IPS-20b (cell line): ENCODE measurements at regions not wholly inside any gene's neighbourhood (a gene's known extent, or its start where the extent isn't known, plus 50 kb on each side); places are given as distances from the start of the nearest gene placed in this dataset.
"Not testable (repeated sequence)": the region's sequence is repeated elsewhere in the genome, so short reads cannot be mapped to it uniquely, and the experiment has no call there.

Experiments
- H3K27ac ChIP-seq: one replicate; pipeline ENCODE4 v1.5.1; 2013; ENCODE audit warnings: low read length
- H3K27me3 ChIP-seq: 2 replicates; pipeline ENCODE4 v1.6.1; 2013; ENCODE audit warnings: mild to moderate bottlenecking, low read length, inconsistent platforms; ENCODE audit not compliant: insufficient read depth
- H3K36me3 ChIP-seq: 2 replicates; pipeline ENCODE4 v1.6.1; 2013; ENCODE audit warnings: low read depth, mild to moderate bottlenecking, inconsistent platforms, low read length, moderate library complexity; ENCODE audit not compliant: insufficient read depth
- H3K4me1 ChIP-seq: 2 replicates; pipeline ENCODE4 v1.6.1; 2013; ENCODE audit warnings: mild to moderate bottlenecking, control low read depth, inconsistent platforms, low read length, moderate library complexity; ENCODE audit not compliant: insufficient read depth
- H3K4me3 ChIP-seq: 2 replicates; pipeline ENCODE4 v1.5.1; 2013; ENCODE audit warnings: mild to moderate bottlenecking, low read length, inconsistent platforms
- H3K9ac ChIP-seq: 2 replicates; pipeline ENCODE4 v1.6.1; 2013; ENCODE audit warnings: low read depth, mild to moderate bottlenecking, inconsistent platforms, low read length, moderate library complexity
- H3K9me3 ChIP-seq: 2 replicates; pipeline ENCODE4 v1.6.1; 2013; ENCODE audit warnings: mild to moderate bottlenecking, low read depth, low read length, inconsistent platforms; ENCODE audit not compliant: insufficient read depth

- Histone ChIP-seq H3K27ac (no peak overlapping the region), H3K4me1 (no peaks in the 10 kb centered on the region), H3K9me3 (no peaks in the 10 kb centered on the region), H3K27me3 (no peaks in the 10 kb centered on the region), H3K36me3 (no peaks in the 10 kb centered on the region), H3K9ac (no peak overlapping the region), H3K4me3 (no peak overlapping the region)
Observed at GRCh38 chr2:83394134-83394904, 1064.8 kb downstream of the SUCLG1 start.

- no peaks in the 10 kb centered on the region for H3K9me3 ChIP-seq
- H3K4me1 ChIP-seq: peaks cover 4% of the 10 kb centered on the region; the same call in 1 of the 2 replicates
Observed at GRCh38 chr2:83388804-83389203, 1070.3 kb downstream of the SUCLG1 start.

DNA sequence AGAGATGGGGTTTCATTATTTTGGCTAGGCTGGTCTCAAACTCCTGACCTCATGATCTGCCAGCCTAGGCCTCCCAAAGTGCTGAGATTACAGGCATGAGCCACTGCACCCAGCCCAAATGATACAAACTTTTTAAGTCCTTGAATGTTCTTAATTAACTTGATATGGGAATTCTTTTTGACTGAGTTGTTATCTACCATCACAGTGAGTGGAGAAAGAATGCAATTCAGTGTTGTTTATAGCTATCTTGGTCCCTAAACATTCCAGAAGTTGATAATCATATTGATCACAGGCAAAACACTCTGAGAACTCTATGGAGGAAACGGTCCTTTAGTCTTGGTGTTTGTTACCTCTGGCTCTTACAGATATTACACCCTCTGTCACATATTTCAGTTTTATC lies 1072.5 kb downstream of the SUCLG1 start:
- H3K4me3 ChIP-seq: no peak overlapping the region

More at GRCh38 chr2:83388804-83389203, 1070.3 kb downstream of the SUCLG1 start:
- H3K27me3 ChIP-seq: no peaks in the 10 kb centered on the region
- no peak overlapping the region for H3K27ac ChIP-seq
- no peak overlapping the region for H3K4me3 ChIP-seq
- H3K9ac ChIP-seq: no peak overlapping the region
- no peaks in the 10 kb centered on the region for H3K36me3 ChIP-seq

DNA sequence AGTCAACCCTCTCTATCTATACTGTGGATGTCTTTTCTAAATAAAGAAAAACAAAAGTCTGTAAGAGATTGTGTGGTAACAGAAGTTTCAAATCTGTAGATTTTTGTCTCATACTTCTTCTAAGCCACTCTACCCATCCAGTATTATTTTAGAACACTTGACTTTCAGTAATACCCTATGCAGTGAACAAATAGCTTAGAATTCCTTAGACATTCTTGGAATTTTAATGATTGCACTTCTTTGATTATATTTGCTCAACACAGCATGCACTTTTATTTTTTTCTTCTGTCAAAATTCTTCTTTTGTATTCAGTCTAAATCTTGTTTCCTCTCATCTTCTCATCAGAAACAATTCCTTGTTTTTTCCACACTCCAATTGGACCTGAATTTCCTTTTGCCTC lies 1080.2 kb downstream of the SUCLG1 start:
- Histone ChIP-seq H3K9ac (no peak overlapping the region), H3K4me3 (no peak overlapping the region), H3K36me3 (no peaks in the 10 kb centered on the region), H3K4me1 (peaks cover 4% of the 10 kb centered on the region; the same call in 1 of the 2 replicates), H3K9me3 (peaks cover 11% of the 10 kb centered on the region; the same call in 1 of the 2 replicates), H3K27ac (no peak overlapping the region), H3K27me3 (no peaks in the 10 kb centered on the region)

More for the DNA sequence above, 1072.5 kb downstream of the SUCLG1 start:
- peaks cover 7% of the 10 kb centered on the region; the same call in 1 of the 2 replicates for H3K4me1 ChIP-seq
- no peaks in the 10 kb centered on the region for H3K36me3 ChIP-seq
- no peak overlapping the region for H3K9ac ChIP-seq
- no peak overlapping the region for H3K27ac ChIP-seq
- no peaks in the 10 kb centered on the region for H3K27me3 ChIP-seq
- no peaks in the 10 kb centered on the region; the same call in 1 of the 2 replicates for H3K9me3 ChIP-seq

DNA sequence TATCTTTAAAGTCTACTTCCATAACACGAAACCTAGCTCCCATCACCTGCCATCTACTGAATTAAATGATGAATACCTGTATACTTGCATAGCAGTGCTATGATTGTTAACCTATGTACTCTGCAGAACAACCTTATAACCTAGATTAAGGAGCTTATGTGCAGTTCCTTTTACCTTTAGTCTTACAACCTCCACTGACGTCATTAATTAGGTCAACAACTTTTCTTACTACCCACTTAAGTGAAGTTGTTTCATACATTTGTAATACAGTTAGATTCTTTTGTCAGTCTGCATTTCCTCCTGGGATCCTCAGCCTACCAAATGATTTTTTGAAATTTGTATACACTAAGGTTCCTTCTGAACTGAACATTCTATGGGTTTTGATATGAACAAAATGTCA lies 1082.3 kb downstream of the SUCLG1 start:
- Histone ChIP-seq H3K4me1 (no peaks in the 10 kb centered on the region), H3K9me3 (peaks cover 11% of the 10 kb centered on the region; the same call in 1 of the 2 replicates), H3K36me3 (no peaks in the 10 kb centered on the region), H3K27ac (no peak overlapping the region), H3K4me3 (no peak overlapping the region), H3K9ac (no peak overlapping the region), H3K27me3 (no peaks in the 10 kb centered on the region)

GRCh38 chr2:83370419-83370762 lies 1088.7 kb downstream of the SUCLG1 start:
- H3K27ac ChIP-seq: no peak overlapping the region
- H3K4me1 ChIP-seq: no peaks in the 10 kb centered on the region
- H3K36me3 ChIP-seq: no peaks in the 10 kb centered on the region

GRCh38 chr2:83369601-83370418 lies 1089.3 kb downstream of the SUCLG1 start:
- Histone ChIP-seq H3K36me3 (no peaks in the 10 kb centered on the region), H3K4me3 (no peak overlapping the region), H3K4me1 (no peaks in the 10 kb centered on the region), H3K27me3 (no peaks in the 10 kb centered on the region), H3K9ac (no peak overlapping the region), H3K9me3 (no peaks in the 10 kb centered on the region), H3K27ac (no peak overlapping the region)

More at GRCh38 chr2:83370419-83370762, 1088.7 kb downstream of the SUCLG1 start:
- Histone ChIP-seq H3K9ac (no peak overlapping the region), H3K4me3 (no peak overlapping the region), H3K9me3 (no peaks in the 10 kb centered on the region), H3K27me3 (no peaks in the 10 kb centered on the region)

DNA sequence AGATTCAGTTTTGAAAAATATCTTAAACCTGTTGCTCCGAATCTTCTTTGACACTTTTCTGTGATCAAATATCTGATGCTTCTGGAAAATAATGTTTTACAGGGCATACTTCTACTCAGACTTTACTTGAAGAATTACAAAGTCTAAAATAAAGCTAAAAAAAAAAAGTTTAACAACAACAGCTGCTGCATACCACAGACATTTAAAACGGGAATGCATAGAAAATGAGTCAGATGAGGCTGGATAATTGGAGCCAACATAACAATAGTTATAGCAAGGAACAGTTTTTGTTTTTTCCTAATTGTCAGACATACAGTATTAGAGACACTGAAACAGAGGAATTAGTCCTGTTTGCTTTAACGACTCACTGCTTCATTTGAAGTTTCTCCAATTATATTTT lies 1090.2 kb downstream of the SUCLG1 start:
- H3K27me3 ChIP-seq: no peaks in the 10 kb centered on the region

DNA sequence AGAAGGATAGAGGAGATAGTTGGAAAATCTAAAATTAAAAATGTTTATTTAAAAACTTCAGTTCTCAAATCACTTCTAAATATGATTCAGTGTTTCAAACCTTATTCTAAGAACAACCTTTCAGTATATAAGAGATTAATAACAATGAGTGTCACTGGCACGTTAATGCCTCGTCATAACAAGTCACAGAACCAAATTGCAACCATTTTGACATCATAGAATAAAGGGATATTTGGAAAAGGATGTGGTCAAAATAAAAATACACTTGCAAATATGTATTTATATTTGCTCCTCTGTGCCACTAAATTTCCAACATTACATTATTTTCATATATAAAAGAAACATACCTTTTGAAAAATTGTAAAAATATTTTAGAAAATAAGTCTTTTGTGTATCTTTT lies 1090.6 kb downstream of the SUCLG1 start:
- H3K4me3 ChIP-seq: no peak overlapping the region
- no peak overlapping the region for H3K9ac ChIP-seq
- no peak overlapping the region for H3K27ac ChIP-seq
- H3K36me3 ChIP-seq: no peaks in the 10 kb centered on the region
- H3K27me3 ChIP-seq: no peaks in the 10 kb centered on the region
- no peaks in the 10 kb centered on the region for H3K4me1 ChIP-seq
- no peaks in the 10 kb centered on the region for H3K9me3 ChIP-seq

More for the DNA sequence above, 1090.2 kb downstream of the SUCLG1 start:
- H3K4me3 ChIP-seq: no peak overlapping the region
- H3K4me1 ChIP-seq: no peaks in the 10 kb centered on the region
- no peaks in the 10 kb centered on the region for H3K36me3 ChIP-seq
- H3K9ac ChIP-seq: no peak overlapping the region
- no peak overlapping the region for H3K27ac ChIP-seq
- no peaks in the 10 kb centered on the region for H3K9me3 ChIP-seq

DNA sequence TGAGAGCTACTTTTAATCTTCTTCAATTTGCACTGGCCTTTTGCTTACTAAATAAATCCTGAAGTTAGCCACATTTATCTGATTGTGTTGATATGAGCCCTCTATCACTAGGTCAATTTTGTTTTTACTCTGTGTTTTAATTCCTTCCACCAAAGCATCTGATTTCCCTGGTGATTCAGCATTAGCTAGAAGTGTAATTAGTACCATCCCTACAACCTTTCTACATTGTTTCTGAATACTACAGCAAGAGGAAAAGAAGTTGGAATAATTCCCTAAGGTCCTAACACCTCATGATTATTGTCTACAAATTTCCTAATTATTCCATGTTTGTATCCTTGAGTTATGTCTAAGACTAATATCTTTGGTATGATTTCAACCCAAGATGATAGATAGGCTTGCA lies 1093.6 kb downstream of the SUCLG1 start:
- Histone ChIP-seq H3K27me3 (no peaks in the 10 kb centered on the region), H3K4me1 (no peaks in the 10 kb centered on the region), H3K36me3 (no peaks in the 10 kb centered on the region), H3K4me3 (no peak overlapping the region), H3K27ac (no peak overlapping the region), H3K9ac (no peak overlapping the region), H3K9me3 (no peaks in the 10 kb centered on the region)

DNA sequence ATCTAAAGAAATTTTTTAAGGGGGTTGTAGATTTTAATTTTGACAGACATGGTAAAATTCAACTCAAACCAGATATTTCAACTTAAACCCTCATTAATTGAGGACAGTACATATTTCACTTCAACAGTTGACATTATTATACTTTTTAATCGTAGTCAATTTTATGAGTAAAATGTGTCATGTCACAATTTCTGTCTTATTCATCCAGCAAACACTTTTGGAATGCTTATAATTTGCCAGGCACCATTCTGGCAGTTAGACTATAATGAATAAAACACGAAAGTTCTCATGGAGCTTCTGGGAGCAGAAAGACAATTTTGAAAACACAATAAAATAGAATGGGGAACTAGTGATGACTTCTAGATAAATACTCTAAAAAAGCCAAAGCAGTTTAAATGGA lies 1094.8 kb downstream of the SUCLG1 start:
- no peaks in the 10 kb centered on the region for H3K9me3 ChIP-seq
- no peaks in the 10 kb centered on the region for H3K27me3 ChIP-seq
- no peak overlapping the region for H3K27ac ChIP-seq
- H3K9ac ChIP-seq: no peak overlapping the region
- no peaks in the 10 kb centered on the region for H3K4me1 ChIP-seq
- no peak overlapping the region for H3K4me3 ChIP-seq
- H3K36me3 ChIP-seq: no peaks in the 10 kb centered on the region

GRCh38 chr2:83363138-83363537 lies 1095.9 kb downstream of the SUCLG1 start:
- not testable (repeated sequence) for H3K27me3 ChIP-seq, H3K9ac ChIP-seq, H3K9me3 ChIP-seq, H3K4me1 ChIP-seq, H3K27ac ChIP-seq, H3K36me3 ChIP-seq, H3K4me3 ChIP-seq
